ENCODE measurements at regions not wholly inside any gene's neighbourhood (a gene's known extent, or its start where the extent isn't known, plus 50 kb on each side); places are given as distances from the start of the nearest gene placed in this dataset.

- DNase-seq (ENCODE audit: low read depth), result no peak
Observed at GRCh38 chr14:73800970-73801515, 50.6 kb upstream of the PTGR2 start.

GRCh38 chr14:73797543-73798265, 53.9 kb upstream of the PTGR2 start:
- no peak for DNase-seq (ENCODE audit: low read depth)

GRCh38 chr14:73796893-73797542, 54.6 kb upstream of the PTGR2 start:
- DNase-seq (ENCODE audit: low read depth), result no peak

GRCh38 chr14:73796415-73796814, 55.2 kb upstream of the PTGR2 start:
- no peak for DNase-seq (ENCODE audit: low read depth)

- no peak for DNase-seq (ENCODE audit: low read depth)
Observed at GRCh38 chr14:73795974-73796373, 55.7 kb upstream of the PTGR2 start.

GRCh38 chr14:73795466-73795865, 56.2 kb upstream of the PTGR2 start:
- no peak for DNase-seq (ENCODE audit: low read depth)

GRCh38 chr14:73794146-73794545, 57.5 kb upstream of the PTGR2 start:
- DNase-seq (ENCODE audit: low read depth), result no peak

GRCh38 chr14:73792481-73792880, 59.1 kb upstream of the PTGR2 start:
- DNase-seq (ENCODE audit: low read depth), result no peak

GRCh38 chr14:73789989-73790581, 61.5 kb upstream of the PTGR2 start:
- DNase-seq (ENCODE audit: low read depth), result peak; percentile 96

- no peak for DNase-seq (ENCODE audit: low read depth)
Observed at GRCh38 chr14:73788701-73789551, 62.7 kb upstream of the PTGR2 start.

GRCh38 chr14:73788317-73788598, 63.4 kb upstream of the PTGR2 start:
- no peak for DNase-seq (ENCODE audit: low read depth)

GRCh38 chr14:73787486-73788316, 63.9 kb upstream of the PTGR2 start:
- DNase-seq (ENCODE audit: low read depth), result peak; percentile 36

GRCh38 chr14:73786636-73787485, 64.8 kb upstream of the PTGR2 start:
- DNase-seq (ENCODE audit: low read depth), result peak; percentile 36

- DNase-seq (ENCODE audit: low read depth), result peak; percentile 96
Observed at GRCh38 chr14:73785834-73786635, 65.6 kb upstream of the PTGR2 start.

GRCh38 chr14:73785336-73785833, 66.2 kb upstream of the PTGR2 start:
- peak; percentile 81 for DNase-seq (ENCODE audit: low read depth)

GRCh38 chr14:73784988-73785313, 66.7 kb upstream of the PTGR2 start:
- no peak for DNase-seq (ENCODE audit: low read depth)

- peak; percentile 85 for DNase-seq (ENCODE audit: low read depth)
Observed at GRCh38 chr14:73784181-73784987, 67.2 kb upstream of the PTGR2 start.

- no peak for DNase-seq (ENCODE audit: low read depth)
Observed at GRCh38 chr14:73783107-73783727, 68.4 kb upstream of the PTGR2 start.
